BJ (cell line): ENCODE measurements at regions not wholly inside any gene's neighbourhood (a gene's known extent, or its start where the extent isn't known, plus 50 kb on each side); places are given as distances from the start of the nearest gene placed in this dataset.

Experiments used
- CTCF ChIA-PET: fragments of 350-600 bp; formaldehyde crosslinking; extraction: SDS; loops from one replicate; lab custom pipeline; 2021; ENCODE audit warnings: antibody characterized with exemption, inconsistent platforms; lab: Yijun Ruan, JAX
- POLR2A ChIA-PET: fragments of 300-600 bp; sonication (Branson Sonifier 250); formaldehyde crosslinking; extraction: SDS; loops from one replicate; lab custom pipeline; 2021; ENCODE audit warnings: antibody characterized with exemption; lab: Charles Lee
- DNase-seq: peaks from one replicate; pipeline ENCODE4 v3.0.0-alpha.2; 2011; ENCODE audit warnings: low read depth
- H3K27me3 ChIP-seq: 2 replicates; pipeline ENCODE4 v1.6.0; 2011; ENCODE audit warnings: low read length; ENCODE audit not compliant: control insufficient read depth, insufficient read depth
- H3K36me3 ChIP-seq: 2 replicates; pipeline ENCODE4 v1.5.1; 2011; ENCODE audit warnings: low read length; ENCODE audit not compliant: control insufficient read depth, insufficient read depth
- H3K4me3 ChIP-seq: 2 replicates; pipeline ENCODE4 v1.5.1; 2011; ENCODE audit warnings: low read depth, mild to moderate bottlenecking, control low read depth, low read length
- TF ChIP-seq, protein P1 (sequence below): IDR thresholded peaks from 2 replicates; pipeline ENCODE4 v1.5.1; 2011; ENCODE audit warnings: low read depth, mild to moderate bottlenecking, control low read depth, inconsistent platforms, low read length, moderate library complexity; ENCODE audit not compliant: insufficient read depth

GRCh38 chr11:122468965-122469364 is 186.6 kb upstream of the UBASH3B start:
- H3K4me3 ChIP-seq, result no peak overlapping the region
- H3K27me3 ChIP-seq, result peaks cover 2% of the 10 kb centered on the region; the same call in 1 of the 2 replicates
- no peaks in the 10 kb centered on the region for H3K36me3 ChIP-seq
- ChIA-PET POLR2A (no interaction called here), CTCF (no interaction called here)
- no peak for DNase-seq
- TF ChIP-seq, protein P1, sequence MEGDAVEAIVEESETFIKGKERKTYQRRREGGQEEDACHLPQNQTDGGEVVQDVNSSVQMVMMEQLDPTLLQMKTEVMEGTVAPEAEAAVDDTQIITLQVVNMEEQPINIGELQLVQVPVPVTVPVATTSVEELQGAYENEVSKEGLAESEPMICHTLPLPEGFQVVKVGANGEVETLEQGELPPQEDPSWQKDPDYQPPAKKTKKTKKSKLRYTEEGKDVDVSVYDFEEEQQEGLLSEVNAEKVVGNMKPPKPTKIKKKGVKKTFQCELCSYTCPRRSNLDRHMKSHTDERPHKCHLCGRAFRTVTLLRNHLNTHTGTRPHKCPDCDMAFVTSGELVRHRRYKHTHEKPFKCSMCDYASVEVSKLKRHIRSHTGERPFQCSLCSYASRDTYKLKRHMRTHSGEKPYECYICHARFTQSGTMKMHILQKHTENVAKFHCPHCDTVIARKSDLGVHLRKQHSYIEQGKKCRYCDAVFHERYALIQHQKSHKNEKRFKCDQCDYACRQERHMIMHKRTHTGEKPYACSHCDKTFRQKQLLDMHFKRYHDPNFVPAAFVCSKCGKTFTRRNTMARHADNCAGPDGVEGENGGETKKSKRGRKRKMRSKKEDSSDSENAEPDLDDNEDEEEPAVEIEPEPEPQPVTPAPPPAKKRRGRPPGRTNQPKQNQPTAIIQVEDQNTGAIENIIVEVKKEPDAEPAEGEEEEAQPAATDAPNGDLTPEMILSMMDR, result no peak

- POLR2A ChIA-PET, result no interaction called here
- Histone ChIP-seq H3K36me3 (no peaks in the 10 kb centered on the region), H3K4me3 (no peak overlapping the region), H3K27me3 (no peaks in the 10 kb centered on the region; the same call in 1 of the 2 replicates)
- CTCF ChIA-PET, result no interaction called here
- TF ChIP-seq, protein P1, result no peak
- DNase-seq, result no peak
Measured at GRCh38 chr11:122463530-122463929, 192.0 kb upstream of the UBASH3B start.

- Histone ChIP-seq H3K27me3 (no peaks in the 10 kb centered on the region; the same call in 1 of the 2 replicates), H3K36me3 (no peaks in the 10 kb centered on the region), H3K4me3 (no peak overlapping the region)
- no peak for DNase-seq
- TF ChIP-seq, protein P1, result no peak
- POLR2A ChIA-PET, result no interaction called here
- CTCF ChIA-PET, result no interaction called here
Measured at GRCh38 chr11:122459064-122459463, 196.5 kb upstream of the UBASH3B start.

- POLR2A ChIA-PET, result no interaction called here
- no peaks in the 10 kb centered on the region for H3K36me3 ChIP-seq
- H3K27me3 ChIP-seq, result peaks cover 1% of the 10 kb centered on the region; the same call in 1 of the 2 replicates
- CTCF ChIA-PET, result no interaction called here
- DNase-seq, result no peak
- TF ChIP-seq, protein P1, result no peak
- no peak overlapping the region for H3K4me3 ChIP-seq
Measured at GRCh38 chr11:122453586-122453985, 201.9 kb upstream of the UBASH3B start.

- Histone ChIP-seq H3K4me3 (no peak overlapping the region), H3K27me3 (peaks cover 1% of the 10 kb centered on the region; the same call in 1 of the 2 replicates), H3K36me3 (no peaks in the 10 kb centered on the region)
- ChIA-PET CTCF (no interaction called here), POLR2A (no interaction called here)
- no peak for DNase-seq
- TF ChIP-seq, protein P1, result no peak
Measured at GRCh38 chr11:122451911-122452310, 203.6 kb upstream of the UBASH3B start.
